Smooth muscle cell (in vitro differentiated cells): ENCODE measurements at regions not wholly inside any gene's neighbourhood (a gene's known extent, or its start where the extent isn't known, plus 50 kb on each side); places are given as distances from the start of the nearest gene placed in this dataset.

Source experiments
- DNase-seq: peaks from one replicate; lab custom pipeline; 2025; ENCODE audit not compliant: unreplicated experiment; lab: John Stamatoyannopoulos, UW
- H2AFZ ChIP-seq: fragments of 200-600 bp; sonication (generic); 2 replicates; pipeline ENCODE4 v1.6.0; 2016; ENCODE audit warnings: antibody characterized with exemption, low read depth, mild to moderate bottlenecking
- H3F3A ChIP-seq: fragments of 200-600 bp; sonication (generic); 2 replicates; pipeline ENCODE4 v1.6.0; 2017; ENCODE audit warnings: antibody characterized with exemption, low read depth
- H3K27ac ChIP-seq: fragments of 200-600 bp; sonication (generic); 2 replicates; pipeline ENCODE4 v1.5.1; 2016; ENCODE audit warnings: low read depth, mild to moderate bottlenecking
- H3K27me3 ChIP-seq: fragments of 200-600 bp; sonication (generic); 2 replicates; pipeline ENCODE4 v1.6.1; 2016; ENCODE audit warnings: low read depth, mild to moderate bottlenecking
- H3K36me3 ChIP-seq: fragments of 200-600 bp; sonication (generic); 2 replicates; pipeline ENCODE4 v1.5.1; 2016; ENCODE audit warnings: low read depth
- H3K4me1 ChIP-seq: fragments of 200-600 bp; sonication (generic); 2 replicates; pipeline ENCODE4 v1.5.1; 2016; ENCODE audit warnings: low read depth
- H3K4me2 ChIP-seq: fragments of 200-600 bp; sonication (generic); 2 replicates; pipeline ENCODE4 v1.6.0; 2016; ENCODE audit warnings: mild to moderate bottlenecking
- H3K4me3 ChIP-seq: fragments of 200-600 bp; sonication (generic); 2 replicates; pipeline ENCODE4 v1.5.1; 2016; ENCODE audit warnings: mild to moderate bottlenecking
- H3K79me2 ChIP-seq: fragments of 200-600 bp; sonication (generic); 2 replicates; pipeline ENCODE4 v1.6.0; 2016; ENCODE audit warnings: low read depth, mild to moderate bottlenecking
- H3K9ac ChIP-seq: fragments of 200-600 bp; sonication (generic); 2 replicates; pipeline ENCODE4 v1.6.0; 2016; ENCODE audit warnings: low read depth
- H3K9me3 ChIP-seq: fragments of 200-600 bp; sonication (generic); replicated peaks from 2 replicates; pipeline ENCODE4 v1.5.1; 2016; ENCODE audit warnings: low read depth
- H4K20me1 ChIP-seq: fragments of 200-600 bp; sonication (generic); 2 replicates; pipeline ENCODE4 v1.6.0; 2016; ENCODE audit warnings: low read depth
- WGBS: methylation state at CpG from one replicate; pipeline ENCODE4 v1.1.7; 2016; ENCODE audit warnings: low lambda C conversion rate; 5-methylcytosine and 5-hydroxymethylcytosine counted together
- TF ChIP-seq, protein P1 (sequence below): fragments of 200-600 bp; sonication (generic); IDR thresholded peaks from 2 replicates; pipeline ENCODE4 v1.5.1; 2017; ENCODE audit warnings: borderline replicate concordance, mild to moderate bottlenecking, antibody characterized with exemption; ENCODE audit not compliant: insufficient read depth, poor library complexity, severe bottlenecking

DNA sequence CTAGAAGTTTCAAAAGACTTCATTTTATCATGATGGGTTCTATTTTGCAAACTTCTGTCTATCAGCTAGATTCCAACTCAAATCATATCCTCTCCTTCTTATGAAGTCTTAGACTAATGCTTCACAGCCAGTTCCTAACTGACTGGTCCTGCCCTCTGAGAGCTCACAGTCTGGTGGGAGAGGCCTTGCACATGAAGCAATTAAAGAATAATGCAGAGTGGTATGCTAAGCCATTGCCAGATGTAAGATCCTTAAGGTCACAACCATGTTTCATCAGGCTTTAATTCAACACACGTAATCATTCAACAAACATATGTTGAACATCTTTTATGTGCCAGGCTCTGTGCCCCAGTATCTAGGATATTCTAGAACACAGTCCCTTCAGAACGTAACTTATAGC, 125.8 kb upstream of the TMPO start:
- DNase-seq: no peak
- no peaks in the 10 kb centered on the region for H3K9me3 ChIP-seq
- no peaks in the 10 kb centered on the region for H3K79me2 ChIP-seq
- no peak overlapping the region for H3K27ac ChIP-seq
- WGBS: 95% methylated on average over 2 of the region's 2 CpGs
- no peaks in the 10 kb centered on the region for H4K20me1 ChIP-seq
- H3K4me2 ChIP-seq: no peak overlapping the region
- no peak overlapping the region for H3K4me3 ChIP-seq
- H3K36me3 ChIP-seq: no peaks in the 10 kb centered on the region
- no peaks in the 10 kb centered on the region for H3F3A ChIP-seq
- H3K27me3 ChIP-seq: no peaks in the 10 kb centered on the region
- H3K9ac ChIP-seq: no peak overlapping the region
- TF ChIP-seq, protein P1, sequence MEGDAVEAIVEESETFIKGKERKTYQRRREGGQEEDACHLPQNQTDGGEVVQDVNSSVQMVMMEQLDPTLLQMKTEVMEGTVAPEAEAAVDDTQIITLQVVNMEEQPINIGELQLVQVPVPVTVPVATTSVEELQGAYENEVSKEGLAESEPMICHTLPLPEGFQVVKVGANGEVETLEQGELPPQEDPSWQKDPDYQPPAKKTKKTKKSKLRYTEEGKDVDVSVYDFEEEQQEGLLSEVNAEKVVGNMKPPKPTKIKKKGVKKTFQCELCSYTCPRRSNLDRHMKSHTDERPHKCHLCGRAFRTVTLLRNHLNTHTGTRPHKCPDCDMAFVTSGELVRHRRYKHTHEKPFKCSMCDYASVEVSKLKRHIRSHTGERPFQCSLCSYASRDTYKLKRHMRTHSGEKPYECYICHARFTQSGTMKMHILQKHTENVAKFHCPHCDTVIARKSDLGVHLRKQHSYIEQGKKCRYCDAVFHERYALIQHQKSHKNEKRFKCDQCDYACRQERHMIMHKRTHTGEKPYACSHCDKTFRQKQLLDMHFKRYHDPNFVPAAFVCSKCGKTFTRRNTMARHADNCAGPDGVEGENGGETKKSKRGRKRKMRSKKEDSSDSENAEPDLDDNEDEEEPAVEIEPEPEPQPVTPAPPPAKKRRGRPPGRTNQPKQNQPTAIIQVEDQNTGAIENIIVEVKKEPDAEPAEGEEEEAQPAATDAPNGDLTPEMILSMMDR: no peak
- H3K4me1 ChIP-seq: no peaks in the 10 kb centered on the region
- no peak overlapping the region for H2AFZ ChIP-seq

DNA sequence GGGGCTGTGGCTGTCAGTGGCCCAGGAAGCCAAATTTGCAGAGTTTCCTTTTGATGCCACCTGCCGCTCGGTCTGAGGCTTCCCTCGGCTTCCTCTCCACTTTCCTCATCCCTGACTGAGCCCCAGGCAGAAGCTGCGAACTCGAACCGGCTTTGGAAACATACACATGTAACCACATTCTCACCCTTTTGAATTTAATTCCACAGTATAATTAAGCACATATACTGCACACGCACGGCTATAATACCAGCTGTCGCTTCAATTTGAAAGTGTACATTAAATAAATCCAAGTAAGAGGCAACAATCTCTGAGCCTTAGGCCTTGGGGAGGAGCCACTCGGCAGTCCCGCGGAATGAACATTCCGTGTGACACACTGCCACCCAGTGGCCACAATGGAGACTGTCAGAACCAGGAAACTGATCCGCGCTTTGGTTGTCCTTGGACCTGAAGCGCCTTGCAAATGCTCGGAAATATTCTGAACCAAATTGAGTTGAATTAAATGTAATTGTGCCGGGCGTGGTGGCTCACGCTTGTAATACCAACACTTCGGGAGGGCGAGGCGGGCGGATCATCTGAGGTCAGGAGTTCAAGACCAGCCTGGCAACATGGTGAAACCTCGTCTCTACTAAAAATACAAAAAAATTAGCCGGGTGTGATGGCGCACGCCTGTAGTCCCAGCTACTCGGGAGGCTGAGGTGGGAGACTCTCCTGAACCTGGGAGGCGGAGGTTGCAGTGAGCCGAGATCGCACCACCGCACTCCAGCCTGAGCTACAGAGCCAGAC, 117.9 kb upstream of the TMPO start:
- Histone ChIP-seq H3K27me3 (no peaks in the 10 kb centered on the region), H3K4me2 (peak overlapping the region; percentile 90), H3K79me2 (no peaks in the 10 kb centered on the region), H3K36me3 (no peaks in the 10 kb centered on the region), H3K4me3 (peak overlapping the region; percentile 55), H3K9ac (no peak overlapping the region), H3K9me3 (no peaks in the 10 kb centered on the region), H3K27ac (no peak overlapping the region), H3F3A (no peaks in the 10 kb centered on the region), H2AFZ (peak overlapping the region; percentile 86), H3K4me1 (peaks cover 17% of the 10 kb centered on the region), H4K20me1 (no peaks in the 10 kb centered on the region)
- WGBS: 24% methylated on average over 33 of the region's 33 CpGs
- TF ChIP-seq, protein P1: peak; percentile 93
- DNase-seq: peak; percentile 49

DNA sequence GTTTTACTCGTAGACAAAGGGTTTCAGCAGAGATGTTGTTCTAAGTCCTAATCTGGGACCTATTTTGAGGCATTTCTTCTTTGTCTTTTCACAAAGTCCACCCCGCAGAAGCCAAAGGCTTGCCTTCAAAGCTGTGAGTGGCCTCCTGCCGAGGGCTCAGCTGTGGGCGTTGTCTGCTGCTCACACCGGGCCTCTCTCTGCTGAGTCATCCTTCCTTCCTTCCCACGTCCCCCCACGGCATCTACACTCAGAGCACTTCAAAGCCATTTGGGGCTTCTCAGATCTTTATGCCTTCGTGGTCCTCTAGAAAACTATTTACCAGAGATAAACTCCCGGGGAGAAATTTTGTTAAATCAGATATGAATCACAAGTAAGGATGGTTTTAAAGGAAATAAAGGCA, 115.9 kb upstream of the TMPO start:
- no peaks in the 10 kb centered on the region for H3K36me3 ChIP-seq
- no peaks in the 10 kb centered on the region for H3K79me2 ChIP-seq
- peak overlapping the region; percentile 66 for H3K27ac ChIP-seq
- no peak for DNase-seq
- H3K27me3 ChIP-seq: no peaks in the 10 kb centered on the region
- peak overlapping the region; percentile 66 for H3K4me2 ChIP-seq
- 6% methylated on average over 9 of the region's 9 CpGs for WGBS
- peak overlapping the region; percentile 31 for H2AFZ ChIP-seq
- TF ChIP-seq, protein P1: no peak
- H3K9me3 ChIP-seq: no peaks in the 10 kb centered on the region
- H3K9ac ChIP-seq: no peak overlapping the region
- H3K4me3 ChIP-seq: no peak overlapping the region
- H4K20me1 ChIP-seq: no peaks in the 10 kb centered on the region
- H3K4me1 ChIP-seq: peaks cover 17% of the 10 kb centered on the region
- no peaks in the 10 kb centered on the region for H3F3A ChIP-seq

DNA sequence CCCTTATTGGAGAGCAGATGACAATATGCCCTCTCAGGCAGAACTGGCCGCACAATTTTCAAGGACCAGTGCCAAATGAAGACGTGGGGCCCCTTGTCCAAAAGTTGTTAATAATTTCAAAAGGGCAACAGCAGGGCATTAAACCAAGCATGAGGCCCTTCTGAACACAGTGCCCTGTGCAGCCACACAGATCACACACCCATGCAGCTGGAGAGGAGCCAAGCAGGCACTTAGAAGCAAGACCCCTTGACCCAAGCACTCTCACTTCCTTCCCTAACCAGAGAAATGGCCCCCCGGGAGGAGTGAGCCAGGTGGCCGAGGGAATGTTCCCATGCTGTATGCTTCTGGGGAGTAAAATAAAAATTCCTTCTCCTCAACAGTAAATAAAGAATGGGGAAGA, 114.0 kb upstream of the TMPO start:
- 87% methylated on average over 4 of the region's 4 CpGs for WGBS
- TF ChIP-seq, protein P1: no peak
- no peak for DNase-seq
- no peak overlapping the region for H2AFZ ChIP-seq
- H3K4me3 ChIP-seq: no peak overlapping the region
- H3K9me3 ChIP-seq: no peaks in the 10 kb centered on the region
- no peak overlapping the region for H3K9ac ChIP-seq
- H3K36me3 ChIP-seq: no peaks in the 10 kb centered on the region
- H3K27ac ChIP-seq: no peak overlapping the region
- H3K4me1 ChIP-seq: peaks cover 17% of the 10 kb centered on the region
- no peaks in the 10 kb centered on the region for H4K20me1 ChIP-seq
- no peaks in the 10 kb centered on the region for H3F3A ChIP-seq
- peak overlapping the region; percentile 33 for H3K4me2 ChIP-seq
- H3K27me3 ChIP-seq: no peaks in the 10 kb centered on the region
- no peaks in the 10 kb centered on the region for H3K79me2 ChIP-seq
